ENCODE measurements at regions not wholly inside any gene's neighbourhood (a gene's known extent, or its start where the extent isn't known, plus 50 kb on each side); places are given as distances from the start of the nearest gene placed in this dataset.

DNA sequence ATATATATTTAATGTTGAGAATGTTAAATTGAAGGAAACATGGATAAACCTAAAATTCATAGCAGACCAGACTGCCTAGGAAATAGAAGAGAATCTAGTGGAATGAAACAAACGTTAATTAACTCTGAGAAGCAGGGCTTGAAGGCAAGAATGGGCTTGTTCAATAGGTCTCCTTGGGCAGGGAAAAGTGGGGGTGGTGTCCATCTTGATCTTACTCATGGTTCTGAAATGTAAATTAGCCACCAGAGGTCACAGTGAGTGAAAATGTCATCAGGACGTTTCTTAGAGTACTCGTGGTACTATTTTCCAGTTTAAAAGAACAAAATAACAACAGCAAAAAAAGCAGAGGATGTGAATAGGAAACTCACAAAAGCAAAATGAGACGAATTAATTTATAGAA, 66.8 kb upstream of the BTBD3 start:
- TF ChIP-seq, protein P1, sequence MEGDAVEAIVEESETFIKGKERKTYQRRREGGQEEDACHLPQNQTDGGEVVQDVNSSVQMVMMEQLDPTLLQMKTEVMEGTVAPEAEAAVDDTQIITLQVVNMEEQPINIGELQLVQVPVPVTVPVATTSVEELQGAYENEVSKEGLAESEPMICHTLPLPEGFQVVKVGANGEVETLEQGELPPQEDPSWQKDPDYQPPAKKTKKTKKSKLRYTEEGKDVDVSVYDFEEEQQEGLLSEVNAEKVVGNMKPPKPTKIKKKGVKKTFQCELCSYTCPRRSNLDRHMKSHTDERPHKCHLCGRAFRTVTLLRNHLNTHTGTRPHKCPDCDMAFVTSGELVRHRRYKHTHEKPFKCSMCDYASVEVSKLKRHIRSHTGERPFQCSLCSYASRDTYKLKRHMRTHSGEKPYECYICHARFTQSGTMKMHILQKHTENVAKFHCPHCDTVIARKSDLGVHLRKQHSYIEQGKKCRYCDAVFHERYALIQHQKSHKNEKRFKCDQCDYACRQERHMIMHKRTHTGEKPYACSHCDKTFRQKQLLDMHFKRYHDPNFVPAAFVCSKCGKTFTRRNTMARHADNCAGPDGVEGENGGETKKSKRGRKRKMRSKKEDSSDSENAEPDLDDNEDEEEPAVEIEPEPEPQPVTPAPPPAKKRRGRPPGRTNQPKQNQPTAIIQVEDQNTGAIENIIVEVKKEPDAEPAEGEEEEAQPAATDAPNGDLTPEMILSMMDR (IDR thresholded peaks at IDR 0.05 in 2 of 3, conservative IDR thresholded peaks at IDR 0.05 in 1 of 3; ENCODE audit: control insufficient read depth in 2 of 3, extremely low read depth in 1 of 3, insufficient read depth in 1 of 3, low read depth in 3 of 3, low read length in 3 of 3): no peak
- TF ChIP-seq PML (IDR thresholded peaks at IDR 0.05; ENCODE audit: low read length) (no peak), RELA (IDR thresholded peaks at IDR 0.05; ENCODE audit: borderline replicate concordance, partially characterized antibody) (no peak), FOXM1 (IDR thresholded peaks at IDR 0.05; ENCODE audit: low read depth, low read length) (no peak), CHD1 (IDR thresholded peaks at IDR 0.05; ENCODE audit: low read depth, low read length) (no peak), ZNF274 (IDR thresholded peaks at IDR 0.05; ENCODE audit: insufficient read depth, insufficient read length) (no peak), JUNB (IDR thresholded peaks at IDR 0.05) (no peak), TCF7 (IDR thresholded peaks at IDR 0.05; ENCODE audit: borderline replicate concordance) (no peak), MXI1 (IDR thresholded peaks at IDR 0.05; ENCODE audit: low read depth, low read length) (no peak)
- TF ChIP-seq, protein P2, sequence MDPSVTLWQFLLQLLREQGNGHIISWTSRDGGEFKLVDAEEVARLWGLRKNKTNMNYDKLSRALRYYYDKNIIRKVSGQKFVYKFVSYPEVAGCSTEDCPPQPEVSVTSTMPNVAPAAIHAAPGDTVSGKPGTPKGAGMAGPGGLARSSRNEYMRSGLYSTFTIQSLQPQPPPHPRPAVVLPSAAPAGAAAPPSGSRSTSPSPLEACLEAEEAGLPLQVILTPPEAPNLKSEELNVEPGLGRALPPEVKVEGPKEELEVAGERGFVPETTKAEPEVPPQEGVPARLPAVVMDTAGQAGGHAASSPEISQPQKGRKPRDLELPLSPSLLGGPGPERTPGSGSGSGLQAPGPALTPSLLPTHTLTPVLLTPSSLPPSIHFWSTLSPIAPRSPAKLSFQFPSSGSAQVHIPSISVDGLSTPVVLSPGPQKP (IDR thresholded peaks at IDR 0.05; ENCODE audit: low read depth, low read length): no peak
- TF ChIP-seq, protein P3, sequence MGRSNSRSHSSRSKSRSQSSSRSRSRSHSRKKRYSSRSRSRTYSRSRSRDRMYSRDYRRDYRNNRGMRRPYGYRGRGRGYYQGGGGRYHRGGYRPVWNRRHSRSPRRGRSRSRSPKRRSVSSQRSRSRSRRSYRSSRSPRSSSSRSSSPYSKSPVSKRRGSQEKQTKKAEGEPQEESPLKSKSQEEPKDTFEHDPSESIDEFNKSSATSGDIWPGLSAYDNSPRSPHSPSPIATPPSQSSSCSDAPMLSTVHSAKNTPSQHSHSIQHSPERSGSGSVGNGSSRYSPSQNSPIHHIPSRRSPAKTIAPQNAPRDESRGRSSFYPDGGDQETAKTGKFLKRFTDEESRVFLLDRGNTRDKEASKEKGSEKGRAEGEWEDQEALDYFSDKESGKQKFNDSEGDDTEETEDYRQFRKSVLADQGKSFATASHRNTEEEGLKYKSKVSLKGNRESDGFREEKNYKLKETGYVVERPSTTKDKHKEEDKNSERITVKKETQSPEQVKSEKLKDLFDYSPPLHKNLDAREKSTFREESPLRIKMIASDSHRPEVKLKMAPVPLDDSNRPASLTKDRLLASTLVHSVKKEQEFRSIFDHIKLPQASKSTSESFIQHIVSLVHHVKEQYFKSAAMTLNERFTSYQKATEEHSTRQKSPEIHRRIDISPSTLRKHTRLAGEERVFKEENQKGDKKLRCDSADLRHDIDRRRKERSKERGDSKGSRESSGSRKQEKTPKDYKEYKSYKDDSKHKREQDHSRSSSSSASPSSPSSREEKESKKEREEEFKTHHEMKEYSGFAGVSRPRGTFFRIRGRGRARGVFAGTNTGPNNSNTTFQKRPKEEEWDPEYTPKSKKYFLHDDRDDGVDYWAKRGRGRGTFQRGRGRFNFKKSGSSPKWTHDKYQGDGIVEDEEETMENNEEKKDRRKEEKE (IDR thresholded peaks at IDR 0.05): no peak

All from GM12878 (cell line).